ENCODE measurements at regions not wholly inside any gene's neighbourhood (a gene's known extent, or its start where the extent isn't known, plus 50 kb on each side); places are given as distances from the start of the nearest gene placed in this dataset.

GRCh38 chr18:63042351-63042750, 277.2 kb downstream of the BCL2 start:
- Mint-ChIP-seq H3K4me3 (no peak overlapping the region), H3K27ac (no peak overlapping the region), H3K4me1 (peaks cover 7% of the 10 kb centered on the region), H3K27me3 (ENCODE audit: low read depth) (no peaks in the 10 kb centered on the region; the same call in 1 of the 2 replicates), H3K9me3 (peaks cover 4% of the 10 kb centered on the region), H3K36me3 (no peaks in the 10 kb centered on the region)
- DNase-seq (ENCODE audit: low spot score) = no peak
- TF ChIP-seq CREB1 (CRISPR knock-in tag; IDR thresholded peaks at IDR 0.05) (no peak), ATF2 (CRISPR knock-in tag; IDR thresholded peaks at IDR 0.05; ENCODE audit: borderline replicate concordance, low read depth) (no peak), ZNF317 (CRISPR knock-in tag; IDR thresholded peaks at IDR 0.05; ENCODE audit: borderline replicate concordance, low read depth) (no peak), SP1 (CRISPR knock-in tag; conservative IDR thresholded peaks at IDR 0.05) (no peak), ZNF263 (CRISPR knock-in tag; IDR thresholded peaks at IDR 0.05; ENCODE audit: low read depth) (no peak)
- TF ChIP-seq, protein P1, sequence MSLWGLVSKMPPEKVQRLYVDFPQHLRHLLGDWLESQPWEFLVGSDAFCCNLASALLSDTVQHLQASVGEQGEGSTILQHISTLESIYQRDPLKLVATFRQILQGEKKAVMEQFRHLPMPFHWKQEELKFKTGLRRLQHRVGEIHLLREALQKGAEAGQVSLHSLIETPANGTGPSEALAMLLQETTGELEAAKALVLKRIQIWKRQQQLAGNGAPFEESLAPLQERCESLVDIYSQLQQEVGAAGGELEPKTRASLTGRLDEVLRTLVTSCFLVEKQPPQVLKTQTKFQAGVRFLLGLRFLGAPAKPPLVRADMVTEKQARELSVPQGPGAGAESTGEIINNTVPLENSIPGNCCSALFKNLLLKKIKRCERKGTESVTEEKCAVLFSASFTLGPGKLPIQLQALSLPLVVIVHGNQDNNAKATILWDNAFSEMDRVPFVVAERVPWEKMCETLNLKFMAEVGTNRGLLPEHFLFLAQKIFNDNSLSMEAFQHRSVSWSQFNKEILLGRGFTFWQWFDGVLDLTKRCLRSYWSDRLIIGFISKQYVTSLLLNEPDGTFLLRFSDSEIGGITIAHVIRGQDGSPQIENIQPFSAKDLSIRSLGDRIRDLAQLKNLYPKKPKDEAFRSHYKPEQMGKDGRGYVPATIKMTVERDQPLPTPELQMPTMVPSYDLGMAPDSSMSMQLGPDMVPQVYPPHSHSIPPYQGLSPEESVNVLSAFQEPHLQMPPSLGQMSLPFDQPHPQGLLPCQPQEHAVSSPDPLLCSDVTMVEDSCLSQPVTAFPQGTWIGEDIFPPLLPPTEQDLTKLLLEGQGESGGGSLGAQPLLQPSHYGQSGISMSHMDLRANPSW (CRISPR knock-in tag; conservative IDR thresholded peaks at IDR 0.05; ENCODE audit: low read depth) = no peak
- TF ChIP-seq, protein P2, sequence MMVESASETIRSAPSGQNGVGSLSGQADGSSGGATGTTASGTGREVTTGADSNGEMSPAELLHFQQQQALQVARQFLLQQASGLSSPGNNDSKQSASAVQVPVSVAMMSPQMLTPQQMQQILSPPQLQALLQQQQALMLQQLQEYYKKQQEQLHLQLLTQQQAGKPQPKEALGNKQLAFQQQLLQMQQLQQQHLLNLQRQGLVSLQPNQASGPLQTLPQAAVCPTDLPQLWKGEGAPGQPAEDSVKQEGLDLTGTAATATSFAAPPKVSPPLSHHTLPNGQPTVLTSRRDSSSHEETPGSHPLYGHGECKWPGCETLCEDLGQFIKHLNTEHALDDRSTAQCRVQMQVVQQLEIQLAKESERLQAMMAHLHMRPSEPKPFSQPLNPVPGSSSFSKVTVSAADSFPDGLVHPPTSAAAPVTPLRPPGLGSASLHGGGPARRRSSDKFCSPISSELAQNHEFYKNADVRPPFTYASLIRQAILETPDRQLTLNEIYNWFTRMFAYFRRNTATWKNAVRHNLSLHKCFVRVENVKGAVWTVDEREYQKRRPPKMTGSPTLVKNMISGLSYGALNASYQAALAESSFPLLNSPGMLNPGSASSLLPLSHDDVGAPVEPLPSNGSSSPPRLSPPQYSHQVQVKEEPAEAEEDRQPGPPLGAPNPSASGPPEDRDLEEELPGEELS (CRISPR knock-in tag; IDR thresholded peaks at IDR 0.05) = no peak
- no peak for ATAC-seq
- ChIA-PET POLR2A (interaction anchor here (0.6 kb wide), 2 partner anchors 182 to 293 kb away, joined by 3 read pairs; no protein-coding TSS in a partner anchor), CTCF (no interaction called here)

DNA sequence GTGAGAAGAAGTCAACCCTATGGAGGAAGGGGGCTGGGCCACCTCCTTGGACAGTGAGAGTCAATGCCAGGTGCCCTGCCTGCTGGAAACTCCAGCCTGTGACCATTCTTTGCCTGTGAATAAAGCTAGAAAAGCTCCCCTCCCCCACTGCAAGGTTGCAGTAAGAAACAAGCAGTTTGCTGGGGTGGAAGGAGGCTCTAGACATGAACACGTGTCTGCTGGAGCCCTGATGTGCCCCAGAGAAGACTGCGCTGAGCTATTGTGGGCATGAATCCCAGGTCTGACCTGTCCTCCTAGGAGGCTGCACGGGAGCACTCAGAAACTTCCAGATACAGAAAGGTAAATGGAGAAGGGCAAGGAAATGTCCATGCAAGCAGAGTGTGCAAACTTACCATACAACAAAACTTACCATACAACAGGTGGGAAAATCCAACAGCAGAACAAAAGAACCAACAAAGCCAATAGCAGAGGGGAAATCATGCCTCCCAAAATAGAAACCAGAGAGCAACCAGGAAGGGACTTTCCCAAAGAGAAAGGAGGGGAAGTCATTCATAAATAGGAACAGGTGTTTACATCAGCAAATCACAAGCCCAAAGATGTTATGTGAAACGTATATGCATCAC, 278.7 kb downstream of the BCL2 start:
- H3K9me3 Mint-ChIP-seq = peaks cover 4% of the 10 kb centered on the region
- POLR2A ChIA-PET = no interaction called here
- CTCF ChIA-PET = no interaction called here
- no peak overlapping the region for H3K27ac Mint-ChIP-seq
- no peaks in the 10 kb centered on the region; the same call in 1 of the 2 replicates for H3K27me3 Mint-ChIP-seq (ENCODE audit: low read depth)
- H3K4me1 Mint-ChIP-seq = peaks cover 17% of the 10 kb centered on the region
- ATAC-seq = no peak
- no peak overlapping the region for H3K4me3 Mint-ChIP-seq
- DNase-seq (ENCODE audit: low spot score) = no peak
- no peaks in the 10 kb centered on the region for H3K36me3 Mint-ChIP-seq
- TF ChIP-seq ATF6 (CRISPR knock-in tag; IDR thresholded peaks at IDR 0.05) (no peak), SMAD4 (CRISPR knock-in tag; IDR thresholded peaks at IDR 0.05) (no peak), OVOL2 (CRISPR knock-in tag; IDR thresholded peaks at IDR 0.05; ENCODE audit: borderline replicate concordance) (no peak), MYBL2 (CRISPR knock-in tag; IDR thresholded peaks at IDR 0.05) (no peak), JUN (CRISPR knock-in tag; IDR thresholded peaks at IDR 0.05) (no peak), ATF1 (CRISPR knock-in tag; IDR thresholded peaks at IDR 0.05) (no peak), PRDM15 (CRISPR knock-in tag; IDR thresholded peaks at IDR 0.05) (no peak), SOX15 (CRISPR knock-in tag; IDR thresholded peaks at IDR 0.05) (no peak), ESRRA (CRISPR knock-in tag; IDR thresholded peaks at IDR 0.05; ENCODE audit: borderline replicate concordance) (no peak), ZNF396 (CRISPR knock-in tag; IDR thresholded peaks at IDR 0.05; ENCODE audit: borderline replicate concordance) (no peak), ZNF219 (CRISPR knock-in tag; IDR thresholded peaks at IDR 0.05; ENCODE audit: borderline replicate concordance) (no peak), USF1 (CRISPR knock-in tag; IDR thresholded peaks at IDR 0.05) (no peak), FOXK1 (CRISPR knock-in tag; IDR thresholded peaks at IDR 0.05) (no peak), NFE2L1 (CRISPR knock-in tag; IDR thresholded peaks at IDR 0.05) (no peak)
- TF ChIP-seq, protein P3, sequence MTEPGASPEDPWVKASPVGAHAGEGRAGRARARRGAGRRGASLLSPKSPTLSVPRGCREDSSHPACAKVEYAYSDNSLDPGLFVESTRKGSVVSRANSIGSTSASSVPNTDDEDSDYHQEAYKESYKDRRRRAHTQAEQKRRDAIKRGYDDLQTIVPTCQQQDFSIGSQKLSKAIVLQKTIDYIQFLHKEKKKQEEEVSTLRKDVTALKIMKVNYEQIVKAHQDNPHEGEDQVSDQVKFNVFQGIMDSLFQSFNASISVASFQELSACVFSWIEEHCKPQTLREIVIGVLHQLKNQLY (CRISPR knock-in tag; IDR thresholded peaks at IDR 0.05) = no peak
